CD14-positive monocyte (primary cell): ENCODE measurements at regions not wholly inside any gene's neighbourhood (a gene's known extent, or its start where the extent isn't known, plus 50 kb on each side); places are given as distances from the start of the nearest gene placed in this dataset.

Experiments used
- DNase-seq, 3 donors: peaks; one replicate each; pipeline ENCODE4 v3.0.0-alpha.2; 2011 to 2022
- H2AFZ ChIP-seq: 2 replicates; pipeline ENCODE4 v1.6.0; 2012; ENCODE audit warnings: mild to moderate bottlenecking, low read depth, low read length, inconsistent platforms; ENCODE audit not compliant: insufficient read depth, poor library complexity, severe bottlenecking
- H3K27ac ChIP-seq, 2 donors: 1 replicate in 1 of 2; 2 replicates in 1 of 2; pipeline ENCODE4 v1.5.1; 2012 to 2013; ENCODE audit warnings: low read length in 2 of 2, control low read depth in 1 of 2, inconsistent platforms in 1 of 2, low read depth in 1 of 2, mild to moderate bottlenecking in 1 of 2
- H3K27me3 ChIP-seq, 2 donors: one replicate each; pipeline versions ENCODE4 v1.6.0 to v1.6.1; 2011 to 2013; ENCODE audit warnings: low read length in 2 of 2; ENCODE audit not compliant: control insufficient read depth in 2 of 2, insufficient read depth in 2 of 2
- H3K36me3 ChIP-seq, 2 donors: replicated peaks in 1 of 2; 1 replicate in 1 of 2; 2 replicates in 1 of 2; pipeline versions ENCODE4 v1.5.1 to v1.6.1; 2012 to 2013; ENCODE audit warnings: low read length in 2 of 2, control low read depth in 1 of 2, inconsistent platforms in 1 of 2, mild to moderate bottlenecking in 1 of 2; ENCODE audit not compliant: insufficient read depth in 2 of 2, control insufficient read depth in 1 of 2
- H3K4me1 ChIP-seq, 2 donors: 1 replicate in 1 of 2; 2 replicates in 1 of 2; pipeline versions ENCODE4 v1.5.1 to v1.6.1; 2012 to 2013; ENCODE audit warnings: low read length in 2 of 2, control low read depth in 1 of 2, inconsistent platforms in 1 of 2, mild to moderate bottlenecking in 1 of 2, moderate library complexity in 1 of 2; ENCODE audit not compliant: insufficient read depth in 2 of 2, control insufficient read depth in 1 of 2
- H3K4me2 ChIP-seq: replicated peaks from 2 replicates; pipeline ENCODE3; 2012; ENCODE audit warnings: low read length, moderate library complexity, mild to moderate bottlenecking; ENCODE audit not compliant: poor library complexity, severe bottlenecking; ENCODE audit errors: extremely low read depth
- H3K4me3 ChIP-seq, 3 experiments: fragments of 200-600 bp in 1 of 3; sonication (generic) in 1 of 3; replicated peaks in 1 of 3; 1 replicate in 2 of 3; 2 replicates in 1 of 3; pipeline ENCODE4 v1.5.1; 2011 to 2013; ENCODE audit warnings: low read length in 3 of 3, mild to moderate bottlenecking in 3 of 3, control low read depth in 2 of 3, low read depth in 2 of 3, inconsistent platforms in 1 of 3, moderate library complexity in 1 of 3
- H3K79me2 ChIP-seq: 2 replicates; pipeline ENCODE4 v1.6.0; 2012; ENCODE audit warnings: mild to moderate bottlenecking, control low read depth, inconsistent platforms, low read length, moderate library complexity; ENCODE audit not compliant: insufficient read depth
- H3K9ac ChIP-seq: 2 replicates; pipeline ENCODE4 v1.6.0; 2017; ENCODE audit warnings: low read length, mild to moderate bottlenecking; ENCODE audit not compliant: insufficient read depth, poor library complexity, severe bottlenecking
- H3K9me3 ChIP-seq, 2 donors: replicated peaks in 1 of 2; 1 replicate in 1 of 2; 2 replicates in 1 of 2; pipeline versions ENCODE4 v1.5.1 to v1.6.1; 2012 to 2013; ENCODE audit warnings: low read length in 2 of 2, control low read depth in 1 of 2; ENCODE audit not compliant: control insufficient read depth in 1 of 2, insufficient read depth in 1 of 2
- H4K20me1 ChIP-seq: 2 replicates; pipeline ENCODE4 v1.6.0; 2012; ENCODE audit warnings: mild to moderate bottlenecking, low read length, control low read depth, moderate library complexity; ENCODE audit not compliant: insufficient read depth
- H3K27ac Mint-ChIP-seq, 7 donors: one replicate each; pipeline ENCODE4 v1.8.0; 2020; ENCODE audit warnings: mild to moderate bottlenecking in 7 of 7, mixed read lengths in 7 of 7, moderate library complexity in 6 of 7, inconsistent platforms in 2 of 7
- H3K27me3 Mint-ChIP-seq, 3 donors: one replicate each; pipeline ENCODE4 v1.8.0; 2021 to 2022; ENCODE audit warnings: low read depth in 3 of 3, mild to moderate bottlenecking in 3 of 3, mixed read lengths in 3 of 3, moderate library complexity in 3 of 3, inconsistent platforms in 1 of 3
- H3K36me3 Mint-ChIP-seq, 2 donors: one replicate each; pipeline ENCODE4 v1.8.0; 2020; ENCODE audit warnings: mixed read lengths in 2 of 2, inconsistent platforms in 1 of 2, mild to moderate bottlenecking in 1 of 2
- H3K4me1 Mint-ChIP-seq: one replicate; pipeline ENCODE4 v1.8.0; 2020; ENCODE audit warnings: mild to moderate bottlenecking, mixed read lengths
- H3K4me3 Mint-ChIP-seq, 2 donors: one replicate each; pipeline ENCODE4 v1.8.0; 2020; ENCODE audit warnings: mild to moderate bottlenecking in 2 of 2, mixed read lengths in 2 of 2, moderate library complexity in 1 of 2
- H3K9me3 Mint-ChIP-seq, 7 donors: one replicate each; pipeline ENCODE4 v1.8.0; 2020 to 2022; ENCODE audit warnings: mixed read lengths in 7 of 7, mild to moderate bottlenecking in 6 of 7, moderate library complexity in 6 of 7, inconsistent platforms in 2 of 7
- WGBS: methylation state at CpG from one replicate; pipeline ENCODE4 v1.1.5; 2013; ENCODE audit warnings: missing lambda C conversion rate; ENCODE audit not compliant: insufficient coverage; 5-methylcytosine and 5-hydroxymethylcytosine counted together
- intact Hi-C, 2 donors: fragments of 100-400 bp; cut with micrococcal nuclease; formaldehyde crosslinking; loops; one replicate each; pipeline versions ENCODE4 v1.15.0 to v1.15.1; 2023
- TF ChIP-seq, protein P1 (sequence below): fragments of 200-600 bp; IDR thresholded peaks from one replicate; pipeline ENCODE4 v1.8.0; 2022; ENCODE audit warnings: antibody characterized with exemption, mild to moderate bottlenecking

DNA sequence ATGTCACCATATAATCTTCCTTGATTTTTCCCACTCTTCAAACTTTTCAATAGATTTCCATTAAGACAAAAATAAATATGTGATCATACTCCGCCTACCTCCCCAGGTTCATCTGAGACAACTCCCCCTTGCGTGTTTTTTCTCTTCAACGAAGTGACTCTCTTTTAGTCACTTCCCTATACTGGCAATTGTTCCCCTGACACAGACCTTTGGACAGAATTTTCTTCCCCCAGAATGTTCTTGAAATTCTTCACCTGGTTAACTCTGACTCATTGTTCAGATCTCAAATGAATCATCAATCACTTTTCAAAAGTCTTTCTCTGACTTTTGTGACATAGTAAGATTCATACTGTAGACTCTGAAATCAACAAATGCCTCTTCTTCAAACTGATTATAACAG lies 727.3 kb upstream of the LMO3 start:
- Histone ChIP-seq H3K9ac (no peak overlapping the region), H3K4me2 (no peak overlapping the region), H3K27ac (no peak overlapping the region), H3K36me3 (no peaks in the 10 kb centered on the region), H3K4me1 (no peaks in the 10 kb centered on the region), H3K4me3 (no peak overlapping the region), H3K79me2 (no peaks in the 10 kb centered on the region), H2AFZ (no peak overlapping the region), H3K9me3 (peaks cover 4 to 7% of the 10 kb centered on the region in 2 donors), H3K27me3 (no peaks in the 10 kb centered on the region), H4K20me1 (no peaks in the 10 kb centered on the region)
- no peaks in the 10 kb centered on the region for H3K4me1 Mint-ChIP-seq
- peaks cover 0 to 3% (median 0%) of the 10 kb centered on the region in 7 donors for H3K9me3 Mint-ChIP-seq
- H3K4me3 Mint-ChIP-seq: no peak overlapping the region
- intact Hi-C loops: no loop called here
- H3K27ac Mint-ChIP-seq: no peak overlapping the region
- DNase-seq: no peak
- H3K36me3 Mint-ChIP-seq: no peaks in the 10 kb centered on the region
- TF ChIP-seq, protein P1, sequence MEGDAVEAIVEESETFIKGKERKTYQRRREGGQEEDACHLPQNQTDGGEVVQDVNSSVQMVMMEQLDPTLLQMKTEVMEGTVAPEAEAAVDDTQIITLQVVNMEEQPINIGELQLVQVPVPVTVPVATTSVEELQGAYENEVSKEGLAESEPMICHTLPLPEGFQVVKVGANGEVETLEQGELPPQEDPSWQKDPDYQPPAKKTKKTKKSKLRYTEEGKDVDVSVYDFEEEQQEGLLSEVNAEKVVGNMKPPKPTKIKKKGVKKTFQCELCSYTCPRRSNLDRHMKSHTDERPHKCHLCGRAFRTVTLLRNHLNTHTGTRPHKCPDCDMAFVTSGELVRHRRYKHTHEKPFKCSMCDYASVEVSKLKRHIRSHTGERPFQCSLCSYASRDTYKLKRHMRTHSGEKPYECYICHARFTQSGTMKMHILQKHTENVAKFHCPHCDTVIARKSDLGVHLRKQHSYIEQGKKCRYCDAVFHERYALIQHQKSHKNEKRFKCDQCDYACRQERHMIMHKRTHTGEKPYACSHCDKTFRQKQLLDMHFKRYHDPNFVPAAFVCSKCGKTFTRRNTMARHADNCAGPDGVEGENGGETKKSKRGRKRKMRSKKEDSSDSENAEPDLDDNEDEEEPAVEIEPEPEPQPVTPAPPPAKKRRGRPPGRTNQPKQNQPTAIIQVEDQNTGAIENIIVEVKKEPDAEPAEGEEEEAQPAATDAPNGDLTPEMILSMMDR: no peak
- 86% methylated on average over 3 of the region's 3 CpGs for WGBS
- no peaks in the 10 kb centered on the region for H3K27me3 Mint-ChIP-seq

DNA sequence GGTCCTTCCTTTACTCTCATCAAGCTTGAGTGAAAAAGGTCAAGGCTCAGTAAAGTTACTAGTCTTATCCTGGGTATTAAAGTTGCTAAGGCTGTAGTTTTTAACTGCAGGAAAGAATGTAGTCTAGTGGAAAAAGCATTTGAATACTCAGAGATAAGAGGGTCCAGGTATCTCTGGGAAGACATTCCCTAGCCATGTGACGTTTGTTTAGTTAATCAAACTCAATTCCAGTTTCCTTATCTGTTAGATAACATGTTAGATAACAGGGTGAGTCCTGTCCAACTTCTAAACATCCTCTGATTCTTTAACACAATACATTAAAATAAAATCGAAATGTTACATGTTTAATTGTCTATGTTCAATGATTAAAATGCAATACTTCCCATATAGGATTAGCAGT lies 720.7 kb upstream of the LMO3 start:
- TF ChIP-seq, protein P1: no peak
- Mint-ChIP-seq H3K4me3 (no peak overlapping the region), H3K36me3 (no peaks in the 10 kb centered on the region), H3K4me1 (no peaks in the 10 kb centered on the region), H3K27ac (no peak overlapping the region), H3K27me3 (no peaks in the 10 kb centered on the region), H3K9me3 (peaks cover 3 to 10% (median 7%) of the 10 kb centered on the region in 7 donors)
- Histone ChIP-seq H3K9ac (no peak overlapping the region), H3K4me3 (no peak overlapping the region), H3K27me3 (no peaks in the 10 kb centered on the region), H4K20me1 (no peaks in the 10 kb centered on the region), H3K79me2 (no peaks in the 10 kb centered on the region), H3K36me3 (no peaks in the 10 kb centered on the region), H3K4me2 (no peak overlapping the region), H3K27ac (no peak overlapping the region), H2AFZ (no peak overlapping the region), H3K9me3 (peaks cover 6 to 11% of the 10 kb centered on the region in 2 donors), H3K4me1 (no peaks in the 10 kb centered on the region)
- no peak for DNase-seq
- no CpG with 5 or more reads among the region's 2 CpGs for whole genome bisulfite sequencing
- intact Hi-C loops: no loop called here
